ENCODE measurements at regions not wholly inside any gene's neighbourhood (a gene's known extent, or its start where the extent isn't known, plus 50 kb on each side); places are given as distances from the start of the nearest gene placed in this dataset.

DNA sequence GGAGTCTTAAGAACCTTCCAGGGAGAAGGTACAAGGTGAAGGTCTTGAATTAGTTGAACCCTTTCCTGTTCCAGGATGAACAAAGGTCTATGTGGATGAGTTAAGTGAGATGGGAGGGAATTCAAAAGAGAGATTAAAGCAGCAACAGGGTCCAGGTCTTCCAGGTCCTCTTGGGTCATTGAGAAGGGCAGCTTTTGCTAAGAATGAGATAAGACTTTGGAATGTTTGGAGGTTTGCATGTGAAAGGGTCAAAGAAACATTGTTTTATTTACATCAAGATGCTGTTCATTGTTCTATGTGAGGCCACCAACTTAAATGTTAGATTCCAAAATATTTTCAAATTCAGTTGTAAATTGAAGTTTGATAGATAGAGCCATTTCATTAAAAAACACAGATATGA lies 463.9 kb downstream of the ANXA1 start:
- no peak overlapping the region for H3K4me3 ChIP-seq
- intact Hi-C loops (cut with DNase I) = no loop called here
- H3K9me3 ChIP-seq = no peaks in the 10 kb centered on the region
- no peak for TF ChIP-seq POLR2A (IDR thresholded peaks at IDR 0.05)
- H3K27ac ChIP-seq = no peak overlapping the region
- ATAC-seq (no peak), DNase-seq (no peak)
- H3K36me3 ChIP-seq = no peaks in the 10 kb centered on the region
- H3K4me1 ChIP-seq = no peaks in the 10 kb centered on the region
- H3K27me3 ChIP-seq = no peaks in the 10 kb centered on the region

DNA sequence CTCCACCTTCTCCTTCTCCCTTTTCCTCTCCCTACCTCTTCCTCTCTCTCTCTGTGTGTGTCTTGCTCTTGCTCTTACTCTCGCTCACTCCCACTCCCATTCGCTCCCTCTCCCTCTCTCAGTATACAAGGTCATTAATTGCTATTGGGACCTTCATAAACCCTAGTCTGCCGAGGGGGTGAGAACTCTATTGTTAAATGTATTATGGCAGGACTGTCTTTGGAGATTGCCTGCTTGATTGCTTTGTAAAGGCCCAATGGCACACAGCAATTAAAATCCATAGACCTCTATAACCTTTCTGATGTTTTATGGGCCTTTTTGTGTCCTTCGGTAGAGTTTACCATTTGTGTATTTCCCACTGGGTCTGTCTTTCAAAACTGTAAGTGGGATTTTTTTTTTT lies 465.9 kb downstream of the ANXA1 start:
- H3K4me1 ChIP-seq = no peaks in the 10 kb centered on the region
- H3K27me3 ChIP-seq = no peaks in the 10 kb centered on the region
- H3K4me3 ChIP-seq = no peak overlapping the region
- 83 to 89% (median 86%) methylated on average over 4 of the region's 4 CpGs for WGBS, 4 donors
- H3K27ac ChIP-seq = no peak overlapping the region
- TF ChIP-seq POLR2A (IDR thresholded peaks at IDR 0.05) = no peak
- TF ChIP-seq, protein P1, sequence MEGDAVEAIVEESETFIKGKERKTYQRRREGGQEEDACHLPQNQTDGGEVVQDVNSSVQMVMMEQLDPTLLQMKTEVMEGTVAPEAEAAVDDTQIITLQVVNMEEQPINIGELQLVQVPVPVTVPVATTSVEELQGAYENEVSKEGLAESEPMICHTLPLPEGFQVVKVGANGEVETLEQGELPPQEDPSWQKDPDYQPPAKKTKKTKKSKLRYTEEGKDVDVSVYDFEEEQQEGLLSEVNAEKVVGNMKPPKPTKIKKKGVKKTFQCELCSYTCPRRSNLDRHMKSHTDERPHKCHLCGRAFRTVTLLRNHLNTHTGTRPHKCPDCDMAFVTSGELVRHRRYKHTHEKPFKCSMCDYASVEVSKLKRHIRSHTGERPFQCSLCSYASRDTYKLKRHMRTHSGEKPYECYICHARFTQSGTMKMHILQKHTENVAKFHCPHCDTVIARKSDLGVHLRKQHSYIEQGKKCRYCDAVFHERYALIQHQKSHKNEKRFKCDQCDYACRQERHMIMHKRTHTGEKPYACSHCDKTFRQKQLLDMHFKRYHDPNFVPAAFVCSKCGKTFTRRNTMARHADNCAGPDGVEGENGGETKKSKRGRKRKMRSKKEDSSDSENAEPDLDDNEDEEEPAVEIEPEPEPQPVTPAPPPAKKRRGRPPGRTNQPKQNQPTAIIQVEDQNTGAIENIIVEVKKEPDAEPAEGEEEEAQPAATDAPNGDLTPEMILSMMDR (IDR thresholded peaks at IDR 0.05) = no peak
- no peaks in the 10 kb centered on the region for H3K36me3 ChIP-seq
- no peak for DNase-seq
- intact Hi-C loops (cut with DNase I) = no loop called here
- no peak for ATAC-seq
- peaks cover 0 to 4% (median 0%) of the 10 kb centered on the region in 12 donors for H3K9me3 ChIP-seq

DNA sequence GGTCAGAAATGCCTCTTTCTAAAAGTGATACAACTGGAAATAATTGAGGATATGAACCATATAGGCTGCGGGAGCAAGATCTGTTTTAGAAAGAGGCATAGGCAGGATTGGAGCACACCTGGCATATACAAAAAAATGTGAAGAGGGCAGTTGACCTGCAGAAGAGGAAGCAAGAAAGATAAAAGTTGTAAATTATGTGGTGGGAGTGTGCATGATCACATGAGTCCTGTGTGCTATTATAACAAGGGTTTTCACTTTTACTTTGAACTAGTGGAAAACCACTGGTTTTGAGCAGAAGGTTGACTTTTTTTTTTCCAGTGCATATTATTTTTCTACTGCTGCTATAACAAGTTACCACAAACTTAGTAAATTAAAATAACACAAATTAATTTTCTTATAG lies 489.3 kb downstream of the ANXA1 start:
- H3K9me3 ChIP-seq = peaks cover 0 to 4% (median 0%) of the 10 kb centered on the region in 12 donors
- no peak overlapping the region for H3K27ac ChIP-seq
- ATAC-seq (no peak), DNase-seq (no peak)
- no peaks in the 10 kb centered on the region for H3K36me3 ChIP-seq
- H3K4me3 ChIP-seq = no peak overlapping the region
- intact Hi-C loops (cut with DNase I) = no loop called here
- TF ChIP-seq POLR2A (IDR thresholded peaks at IDR 0.05) = no peak
- TF ChIP-seq, protein P1 (IDR thresholded peaks at IDR 0.05) = no peak
- no peaks in the 10 kb centered on the region for H3K27me3 ChIP-seq
- 85 to 94% (median 90%) methylated on average over 1 of the region's 1 CpG for WGBS, 4 donors
- H3K4me1 ChIP-seq = no peaks in the 10 kb centered on the region

DNA sequence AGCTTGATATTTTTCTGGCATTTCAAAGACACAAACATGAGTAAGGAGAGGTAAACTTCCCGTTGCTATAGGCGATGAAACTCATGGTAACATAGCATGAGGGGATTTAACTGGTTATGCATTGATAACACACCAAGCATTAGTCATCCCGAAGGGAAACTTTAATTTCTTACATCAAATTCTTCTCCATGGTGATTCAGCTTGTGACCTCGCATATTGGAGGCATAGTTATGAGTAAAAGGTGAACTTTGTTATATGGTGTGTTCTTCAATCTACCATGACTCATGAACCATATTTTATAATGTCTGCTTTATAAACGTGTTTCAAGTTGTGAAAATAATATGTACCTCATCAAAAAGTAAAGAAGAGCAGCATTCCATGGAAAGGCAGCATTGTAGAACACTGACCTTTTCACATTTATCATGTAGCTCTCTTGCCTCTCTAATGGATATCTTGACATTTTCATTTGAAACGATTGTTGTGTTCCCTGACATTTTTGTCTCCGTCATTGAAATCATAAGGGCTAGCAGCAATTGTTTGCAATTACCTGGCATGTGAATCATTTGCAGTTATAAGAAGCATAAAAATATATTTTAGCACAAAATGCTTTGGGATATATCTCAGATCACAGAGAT lies 491.8 kb downstream of the ANXA1 start:
- Histone ChIP-seq H3K27me3 (no peaks in the 10 kb centered on the region), H3K4me3 (no peak overlapping the region), H3K36me3 (no peaks in the 10 kb centered on the region), H3K9me3 (no peaks in the 10 kb centered on the region), H3K27ac (no peak overlapping the region), H3K4me1 (no peaks in the 10 kb centered on the region)
- 70 to 75% (median 70%) methylated on average over 7 of the region's 7 CpGs for WGBS, 4 donors
- intact Hi-C loops (cut with DNase I) = no loop called here
- ATAC-seq = no peak
- TF ChIP-seq, protein P1 (IDR thresholded peaks at IDR 0.05) = no peak
- no peak for TF ChIP-seq POLR2A (IDR thresholded peaks at IDR 0.05)
- no peak for DNase-seq

DNA sequence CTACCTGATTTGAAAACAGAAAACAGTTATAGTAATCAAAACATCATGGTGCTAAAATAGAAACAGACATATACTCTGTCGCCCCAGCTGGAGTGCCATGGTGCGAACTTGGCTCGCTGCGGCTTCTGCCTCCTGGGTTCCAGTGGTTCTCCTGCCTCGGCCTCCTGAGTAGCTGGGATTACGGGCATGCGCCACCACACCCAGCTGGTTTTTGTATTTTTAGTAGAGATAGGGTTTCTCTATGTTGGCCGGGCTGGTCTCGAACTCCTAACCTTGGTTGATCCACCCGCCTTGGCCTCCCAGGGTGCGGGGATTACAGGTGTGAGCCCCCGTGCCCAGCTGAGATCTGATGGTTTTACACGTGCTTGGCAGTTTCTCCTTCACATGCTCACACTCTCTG lies 495.9 kb downstream of the ANXA1 start:
- Histone ChIP-seq H3K9me3 (no peaks in the 10 kb centered on the region), H3K4me3 (no peak overlapping the region), H3K4me1 (no peaks in the 10 kb centered on the region), H3K27me3 (no peaks in the 10 kb centered on the region), H3K36me3 (no peaks in the 10 kb centered on the region), H3K27ac (no peak overlapping the region)
- DNase-seq = no peak
- no peak for ATAC-seq
- intact Hi-C loops (cut with DNase I) = loop anchor here in 1 of 10 donors (5.0 kb wide), 1 partner anchor 495 kb away; no protein-coding TSS in a partner anchor
- WGBS, 4 donors = 89 to 93% (median 91%) methylated on average over 12 to 13 of the region's 13 CpGs
- TF ChIP-seq POLR2A (IDR thresholded peaks at IDR 0.05) = no peak
- TF ChIP-seq, protein P1 (IDR thresholded peaks at IDR 0.05) = no peak

Measured in heart left ventricle (tissue), 16 donors.